ENCODE measurements at regions not wholly inside any gene's neighbourhood (a gene's known extent, or its start where the extent isn't known, plus 50 kb on each side); places are given as distances from the start of the nearest gene placed in this dataset.

DNA sequence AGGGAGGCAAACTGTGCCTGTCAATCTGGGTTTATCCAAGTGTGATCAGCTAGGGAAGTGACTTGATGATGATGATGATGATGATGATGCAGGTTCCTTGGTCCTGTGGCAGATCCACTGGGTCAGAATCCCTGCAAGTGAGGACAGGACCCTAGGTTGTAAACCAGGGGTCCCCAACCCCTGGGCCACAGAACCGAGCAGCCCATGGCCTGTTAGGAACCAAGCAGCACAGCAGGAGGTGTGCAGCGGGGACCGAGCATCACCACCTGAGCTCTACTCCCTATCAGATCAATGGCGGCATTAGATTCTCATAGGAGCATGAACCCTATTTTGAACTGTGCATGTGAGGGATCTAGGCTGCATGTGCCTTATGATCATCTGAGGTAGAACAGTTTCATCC, 144.7 kb upstream of the PDE1C start:
- TF ChIP-seq, protein P1, sequence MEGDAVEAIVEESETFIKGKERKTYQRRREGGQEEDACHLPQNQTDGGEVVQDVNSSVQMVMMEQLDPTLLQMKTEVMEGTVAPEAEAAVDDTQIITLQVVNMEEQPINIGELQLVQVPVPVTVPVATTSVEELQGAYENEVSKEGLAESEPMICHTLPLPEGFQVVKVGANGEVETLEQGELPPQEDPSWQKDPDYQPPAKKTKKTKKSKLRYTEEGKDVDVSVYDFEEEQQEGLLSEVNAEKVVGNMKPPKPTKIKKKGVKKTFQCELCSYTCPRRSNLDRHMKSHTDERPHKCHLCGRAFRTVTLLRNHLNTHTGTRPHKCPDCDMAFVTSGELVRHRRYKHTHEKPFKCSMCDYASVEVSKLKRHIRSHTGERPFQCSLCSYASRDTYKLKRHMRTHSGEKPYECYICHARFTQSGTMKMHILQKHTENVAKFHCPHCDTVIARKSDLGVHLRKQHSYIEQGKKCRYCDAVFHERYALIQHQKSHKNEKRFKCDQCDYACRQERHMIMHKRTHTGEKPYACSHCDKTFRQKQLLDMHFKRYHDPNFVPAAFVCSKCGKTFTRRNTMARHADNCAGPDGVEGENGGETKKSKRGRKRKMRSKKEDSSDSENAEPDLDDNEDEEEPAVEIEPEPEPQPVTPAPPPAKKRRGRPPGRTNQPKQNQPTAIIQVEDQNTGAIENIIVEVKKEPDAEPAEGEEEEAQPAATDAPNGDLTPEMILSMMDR (IDR thresholded peaks at IDR 0.05 in 8 of 11, conservative IDR thresholded peaks at IDR 0.05 in 3 of 11), result no peak
- TF ChIP-seq POLR2AphosphoS5 (IDR thresholded peaks at IDR 0.05), result no peak

All from spleen (tissue), 7 donors.